WERI-Rb-1 (cell line): ENCODE measurements at regions not wholly inside any gene's neighbourhood (a gene's known extent, or its start where the extent isn't known, plus 50 kb on each side); places are given as distances from the start of the nearest gene placed in this dataset.
"Not testable (repeated sequence)": the region's sequence is repeated elsewhere in the genome, so short reads cannot be mapped to it uniquely, and the experiment has no call there.

Source experiments
- DNase-seq: peaks from one replicate; pipeline ENCODE4 v3.0.0-alpha.2; 2020
- H3K27ac ChIP-seq: fragments of 250-450 bp; sonication (Bioruptor Pico); 2 replicates; pipeline ENCODE4 v1.5.1; 2020; ENCODE audit warnings: mild to moderate bottlenecking, moderate library complexity
- H3K27me3 ChIP-seq: fragments of 250-450 bp; sonication (Bioruptor Pico); 2 replicates; pipeline ENCODE4 v1.5.1; 2021; ENCODE audit warnings: mild to moderate bottlenecking, low read depth, moderate library complexity; ENCODE audit not compliant: insufficient read depth, severe bottlenecking
- H3K36me3 ChIP-seq: fragments of 250-450 bp; sonication (Bioruptor Pico); 2 replicates; pipeline ENCODE4 v1.5.1; 2020; ENCODE audit warnings: mild to moderate bottlenecking, moderate library complexity
- H3K4me3 ChIP-seq: 2 replicates; pipeline ENCODE4 v1.5.1; 2011; ENCODE audit warnings: low read depth, mild to moderate bottlenecking, control low read depth, low read length
- H3K9me3 ChIP-seq: fragments of 250-450 bp; sonication (Bioruptor Pico); 2 replicates; pipeline ENCODE4 v1.5.1; 2021; ENCODE audit warnings: mild to moderate bottlenecking, moderate library complexity; ENCODE audit not compliant: severe bottlenecking
- TF ChIP-seq, protein P1 (sequence below): IDR thresholded peaks from 2 replicates; pipeline ENCODE4 v1.5.1; 2011; ENCODE audit warnings: low read depth, mild to moderate bottlenecking, control low read depth, inconsistent platforms, low read length

DNA sequence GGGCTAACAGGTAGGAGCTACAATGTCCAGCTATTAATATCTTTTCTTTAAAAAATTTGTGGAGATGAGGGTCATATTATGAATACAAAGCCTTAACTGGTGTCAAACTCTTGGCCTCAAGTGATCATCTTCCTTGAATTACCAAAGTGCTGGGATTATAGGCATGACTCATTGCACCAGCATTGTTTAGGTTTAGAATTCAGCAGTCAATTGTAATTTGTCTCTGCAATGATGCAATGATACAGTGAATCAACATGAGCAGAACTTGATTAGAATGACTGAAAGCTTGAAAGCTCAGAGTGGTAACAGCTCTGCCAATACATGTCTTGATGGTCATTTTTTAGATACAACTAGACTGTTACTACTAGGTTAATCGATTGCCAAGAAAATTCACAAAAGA is 752.8 kb upstream of the MIR17HG start:
- Histone ChIP-seq H3K9me3 (no peaks in the 10 kb centered on the region), H3K27me3 (no peaks in the 10 kb centered on the region), H3K27ac (no peak overlapping the region), H3K4me3 (no peak overlapping the region), H3K36me3 (no peaks in the 10 kb centered on the region)
- TF ChIP-seq, protein P1, sequence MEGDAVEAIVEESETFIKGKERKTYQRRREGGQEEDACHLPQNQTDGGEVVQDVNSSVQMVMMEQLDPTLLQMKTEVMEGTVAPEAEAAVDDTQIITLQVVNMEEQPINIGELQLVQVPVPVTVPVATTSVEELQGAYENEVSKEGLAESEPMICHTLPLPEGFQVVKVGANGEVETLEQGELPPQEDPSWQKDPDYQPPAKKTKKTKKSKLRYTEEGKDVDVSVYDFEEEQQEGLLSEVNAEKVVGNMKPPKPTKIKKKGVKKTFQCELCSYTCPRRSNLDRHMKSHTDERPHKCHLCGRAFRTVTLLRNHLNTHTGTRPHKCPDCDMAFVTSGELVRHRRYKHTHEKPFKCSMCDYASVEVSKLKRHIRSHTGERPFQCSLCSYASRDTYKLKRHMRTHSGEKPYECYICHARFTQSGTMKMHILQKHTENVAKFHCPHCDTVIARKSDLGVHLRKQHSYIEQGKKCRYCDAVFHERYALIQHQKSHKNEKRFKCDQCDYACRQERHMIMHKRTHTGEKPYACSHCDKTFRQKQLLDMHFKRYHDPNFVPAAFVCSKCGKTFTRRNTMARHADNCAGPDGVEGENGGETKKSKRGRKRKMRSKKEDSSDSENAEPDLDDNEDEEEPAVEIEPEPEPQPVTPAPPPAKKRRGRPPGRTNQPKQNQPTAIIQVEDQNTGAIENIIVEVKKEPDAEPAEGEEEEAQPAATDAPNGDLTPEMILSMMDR, result no peak
- DNase-seq, result no peak

- H3K9me3 ChIP-seq, result no peaks in the 10 kb centered on the region
- TF ChIP-seq, protein P1, result no peak
- H3K36me3 ChIP-seq, result no peaks in the 10 kb centered on the region
- H3K27ac ChIP-seq, result no peak overlapping the region
- H3K4me3 ChIP-seq, result no peak overlapping the region
- DNase-seq, result no peak
- H3K27me3 ChIP-seq, result no peaks in the 10 kb centered on the region
These were observed 741.8 kb upstream of the MIR17HG start for GRCh38 chr13:90605664-90606063.

- DNase-seq, H3K9me3 ChIP-seq, H3K36me3 ChIP-seq, H3K27ac ChIP-seq, H3K4me3 ChIP-seq, H3K27me3 ChIP-seq: not testable (repeated sequence)
These were observed 740.6 kb upstream of the MIR17HG start for GRCh38 chr13:90606921-90607320.

DNA sequence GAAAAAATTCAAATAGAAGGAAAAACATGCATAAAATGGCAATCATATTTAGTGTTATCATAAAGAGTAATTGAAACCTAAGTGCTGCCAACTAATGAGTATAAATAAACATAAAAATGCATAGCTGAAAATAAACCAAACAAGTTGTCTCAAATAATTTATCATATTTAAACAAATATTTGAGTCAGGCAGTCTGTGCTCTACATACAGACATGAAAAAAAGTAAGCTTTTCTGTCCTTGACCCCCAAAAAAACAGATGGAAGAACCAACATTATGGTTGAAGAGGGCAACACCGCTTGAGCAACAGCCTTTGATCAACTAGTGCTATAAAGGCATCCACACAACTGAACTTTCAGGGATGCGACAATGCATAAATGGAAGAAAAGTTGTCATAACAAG is 735.1 kb upstream of the MIR17HG start:
- no peak for DNase-seq
- Histone ChIP-seq H3K4me3 (peak overlapping the region; percentile 33; the same call in 1 of the 2 replicates), H3K9me3 (peaks cover 9% of the 10 kb centered on the region), H3K27ac (peak overlapping the region; percentile 92), H3K27me3 (no peaks in the 10 kb centered on the region), H3K36me3 (no peaks in the 10 kb centered on the region)
- TF ChIP-seq, protein P1, result no peak

DNA sequence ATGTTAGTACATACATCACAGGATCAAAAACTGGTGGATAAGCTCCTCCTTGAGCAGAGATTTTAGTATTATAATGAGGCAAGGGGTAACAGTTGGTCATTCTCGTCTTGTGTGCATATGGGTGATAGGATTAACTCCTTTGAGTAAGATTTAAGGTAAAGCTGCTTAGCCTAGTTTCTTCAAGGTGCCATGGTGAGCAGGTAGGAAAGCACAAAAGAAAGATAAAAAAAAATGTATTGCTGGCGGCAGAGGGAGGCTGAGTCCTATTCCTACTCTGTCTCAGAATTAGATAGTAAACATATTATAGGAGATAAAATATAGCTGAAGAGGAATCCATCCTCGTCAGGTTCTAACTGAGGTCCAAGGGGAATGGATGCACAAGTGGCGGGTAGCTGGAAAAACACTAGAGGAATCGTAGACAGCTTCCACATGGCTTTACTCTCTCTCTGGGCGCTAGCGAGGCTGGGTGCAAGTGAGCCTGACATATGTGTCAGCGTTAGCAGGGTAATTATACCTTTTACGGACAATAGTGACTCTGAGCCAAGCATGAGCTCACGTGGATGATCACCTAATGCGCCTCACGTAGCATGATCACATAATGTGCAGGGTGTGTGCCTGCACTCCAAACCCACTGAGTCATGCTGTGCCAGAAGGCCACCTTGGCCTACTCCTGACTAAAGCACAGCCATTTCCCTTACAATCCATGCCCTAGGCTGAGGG is 734.3 kb upstream of the MIR17HG start:
- TF ChIP-seq, protein P1, result no peak
- H3K4me3 ChIP-seq, result peak overlapping the region; percentile 33
- no peaks in the 10 kb centered on the region for H3K36me3 ChIP-seq
- H3K27me3 ChIP-seq, result no peaks in the 10 kb centered on the region
- peaks cover 17% of the 10 kb centered on the region for H3K9me3 ChIP-seq
- H3K27ac ChIP-seq, result peak overlapping the region; percentile 92
- peak; percentile 95 for DNase-seq

- Histone ChIP-seq H3K36me3 (no peaks in the 10 kb centered on the region), H3K4me3 (no peak overlapping the region), H3K9me3 (peaks cover 22% of the 10 kb centered on the region), H3K27ac (peak overlapping the region; percentile 92), H3K27me3 (no peaks in the 10 kb centered on the region)
- TF ChIP-seq, protein P1, result no peak
- DNase-seq, result no peak
These were observed 732.3 kb upstream of the MIR17HG start for GRCh38 chr13:90615236-90615635.
